SK-N-SH treated with all-trans-retinoic acid at 6 μM for 48 hours (cell line): ENCODE measurements at regions not wholly inside any gene's neighbourhood (a gene's known extent, or its start where the extent isn't known, plus 50 kb on each side); places are given as distances from the start of the nearest gene placed in this dataset.

Experiments
- ARNTL ChIP-seq: fragments of 450-650 bp; formaldehyde crosslinking; IDR thresholded peaks from 2 replicates; pipeline ENCODE4 v1.5.0; 2020; ENCODE audit warnings: low read depth, mild to moderate bottlenecking, moderate library complexity, borderline replicate concordance
- BACH2 ChIP-seq: fragments of 250-450 bp; sonication (Bioruptor Pico); IDR thresholded peaks from 2 replicates; pipeline ENCODE4 v1.9.0; 2021; ENCODE audit warnings: mild to moderate bottlenecking, borderline replicate concordance
- CREB5 ChIP-seq: fragments of 250-450 bp; sonication (Bioruptor Pico); IDR thresholded peaks from 2 replicates; pipeline ENCODE4 v1.5.1; 2020; ENCODE audit warnings: low read depth, mild to moderate bottlenecking, moderate library complexity
- PPARA ChIP-seq: fragments of 250-450 bp; sonication (Bioruptor Pico); IDR thresholded peaks from 2 replicates; pipeline ENCODE4 v1.5.0; 2020; ENCODE audit warnings: mild to moderate bottlenecking, borderline replicate concordance
- RARB ChIP-seq: fragments of 250-450 bp; sonication (Bioruptor Pico); IDR thresholded peaks from 2 replicates; pipeline ENCODE4 v1.8.0; 2021; ENCODE audit warnings: mild to moderate bottlenecking, moderate library complexity
- TOX ChIP-seq: fragments of 250-450 bp; sonication (Bioruptor Pico); IDR thresholded peaks from 2 replicates; pipeline ENCODE4 v1.8.0; 2021; ENCODE audit warnings: mild to moderate bottlenecking, moderate library complexity, borderline replicate concordance
- ZC3H10 ChIP-seq: fragments of 250-450 bp; sonication (Bioruptor Pico); IDR thresholded peaks from 2 replicates; pipeline ENCODE4 v1.5.1; 2021; ENCODE audit warnings: mild to moderate bottlenecking, moderate library complexity
- ZFP3 ChIP-seq: fragments of 250-450 bp; sonication (Bioruptor Pico); IDR thresholded peaks from 2 replicates; pipeline ENCODE4 v1.5.0; 2020; ENCODE audit warnings: mild to moderate bottlenecking, moderate library complexity
- TF ChIP-seq, protein P1 (sequence below): fragments of 250-450 bp; sonication (Bioruptor Pico); IDR thresholded peaks from 2 replicates; pipeline ENCODE4 v1.8.0; 2020; ENCODE audit warnings: mild to moderate bottlenecking, moderate library complexity, borderline replicate concordance
- TF ChIP-seq, protein P2 (sequence below): fragments of 250-450 bp; sonication (Bioruptor Pico); IDR thresholded peaks from 2 replicates; pipeline ENCODE4 v1.5.1; 2021; ENCODE audit warnings: mild to moderate bottlenecking, moderate library complexity

GRCh38 chr3:135874035-135874434 is 91.5 kb upstream of the PPP2R3A start:
- TF ChIP-seq BACH2 (CRISPR knock-in tag) (no peak), ZC3H10 (CRISPR knock-in tag) (no peak), CREB5 (CRISPR knock-in tag) (no peak), TOX (CRISPR knock-in tag) (no peak), ZFP3 (no peak), PPARA (no peak), RARB (CRISPR knock-in tag) (no peak), ARNTL (CRISPR knock-in tag) (no peak)
- TF ChIP-seq, protein P1, sequence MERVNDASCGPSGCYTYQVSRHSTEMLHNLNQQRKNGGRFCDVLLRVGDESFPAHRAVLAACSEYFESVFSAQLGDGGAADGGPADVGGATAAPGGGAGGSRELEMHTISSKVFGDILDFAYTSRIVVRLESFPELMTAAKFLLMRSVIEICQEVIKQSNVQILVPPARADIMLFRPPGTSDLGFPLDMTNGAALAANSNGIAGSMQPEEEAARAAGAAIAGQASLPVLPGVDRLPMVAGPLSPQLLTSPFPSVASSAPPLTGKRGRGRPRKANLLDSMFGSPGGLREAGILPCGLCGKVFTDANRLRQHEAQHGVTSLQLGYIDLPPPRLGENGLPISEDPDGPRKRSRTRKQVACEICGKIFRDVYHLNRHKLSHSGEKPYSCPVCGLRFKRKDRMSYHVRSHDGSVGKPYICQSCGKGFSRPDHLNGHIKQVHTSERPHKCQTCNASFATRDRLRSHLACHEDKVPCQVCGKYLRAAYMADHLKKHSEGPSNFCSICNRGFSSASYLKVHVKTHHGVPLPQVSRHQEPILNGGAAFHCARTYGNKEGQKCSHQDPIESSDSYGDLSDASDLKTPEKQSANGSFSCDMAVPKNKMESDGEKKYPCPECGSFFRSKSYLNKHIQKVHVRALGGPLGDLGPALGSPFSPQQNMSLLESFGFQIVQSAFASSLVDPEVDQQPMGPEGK (CRISPR knock-in tag): no peak
- TF ChIP-seq, protein P2, sequence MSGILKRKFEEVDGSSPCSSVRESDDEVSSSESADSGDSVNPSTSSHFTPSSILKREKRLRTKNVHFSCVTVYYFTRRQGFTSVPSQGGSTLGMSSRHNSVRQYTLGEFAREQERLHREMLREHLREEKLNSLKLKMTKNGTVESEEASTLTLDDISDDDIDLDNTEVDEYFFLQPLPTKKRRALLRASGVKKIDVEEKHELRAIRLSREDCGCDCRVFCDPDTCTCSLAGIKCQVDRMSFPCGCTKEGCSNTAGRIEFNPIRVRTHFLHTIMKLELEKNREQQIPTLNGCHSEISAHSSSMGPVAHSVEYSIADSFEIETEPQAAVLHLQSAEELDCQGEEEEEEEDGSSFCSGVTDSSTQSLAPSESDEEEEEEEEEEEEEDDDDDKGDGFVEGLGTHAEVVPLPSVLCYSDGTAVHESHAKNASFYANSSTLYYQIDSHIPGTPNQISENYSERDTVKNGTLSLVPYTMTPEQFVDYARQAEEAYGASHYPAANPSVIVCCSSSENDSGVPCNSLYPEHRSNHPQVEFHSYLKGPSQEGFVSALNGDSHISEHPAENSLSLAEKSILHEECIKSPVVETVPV (CRISPR knock-in tag): no peak
